ENCODE measurements at regions not wholly inside any gene's neighbourhood (a gene's known extent, or its start where the extent isn't known, plus 50 kb on each side); places are given as distances from the start of the nearest gene placed in this dataset.
"Not testable (repeated sequence)": the region's sequence is repeated elsewhere in the genome, so short reads cannot be mapped to it uniquely, and the experiment has no call there.

GRCh38 chr1:99374109-99374508 lies 109.8 kb downstream of the PLPPR4 start:
- no peak for DNase-seq (ENCODE audit: extremely low read depth, low read depth)
- TF ChIP-seq CTCF (IDR thresholded peaks at IDR 0.05; ENCODE audit: low read depth, low read length, missing control alignments), result no peak
- no peak overlapping the region for H3K4me3 ChIP-seq (replicated peaks; ENCODE audit: low read depth, low read length)

GRCh38 chr1:99374693-99375092 lies 110.4 kb downstream of the PLPPR4 start:
- H3K4me3 ChIP-seq (replicated peaks; ENCODE audit: low read depth, low read length); DNase-seq (ENCODE audit: extremely low read depth, low read depth): not testable (repeated sequence)

GRCh38 chr1:99384021-99384420 lies 119.7 kb downstream of the PLPPR4 start:
- DNase-seq (ENCODE audit: extremely low read depth, low read depth), result no peak
- no peak overlapping the region for H3K4me3 ChIP-seq (replicated peaks; ENCODE audit: low read depth, low read length)

GRCh38 chr1:99385852-99386251 lies 121.6 kb downstream of the PLPPR4 start:
- H3K4me3 ChIP-seq (replicated peaks; ENCODE audit: low read depth, low read length), result no peak overlapping the region
- no peak for DNase-seq (ENCODE audit: extremely low read depth, low read depth)
- TF ChIP-seq CTCF (IDR thresholded peaks at IDR 0.05; ENCODE audit: low read depth, low read length, missing control alignments), result no peak

More at GRCh38 chr1:99384021-99384420, 119.7 kb downstream of the PLPPR4 start:
- no peak for TF ChIP-seq CTCF (IDR thresholded peaks at IDR 0.05; ENCODE audit: low read depth, low read length, missing control alignments)

GRCh38 chr1:99396389-99396788 lies 132.1 kb downstream of the PLPPR4 start:
- TF ChIP-seq CTCF (IDR thresholded peaks at IDR 0.05; ENCODE audit: low read depth, low read length, missing control alignments), result no peak
- no peak overlapping the region for H3K4me3 ChIP-seq (replicated peaks; ENCODE audit: low read depth, low read length)
- DNase-seq (ENCODE audit: extremely low read depth, low read depth), result no peak

- no peak for DNase-seq (ENCODE audit: extremely low read depth, low read depth)
- no peak for TF ChIP-seq CTCF (IDR thresholded peaks at IDR 0.05; ENCODE audit: low read depth, low read length, missing control alignments)
- H3K4me3 ChIP-seq (replicated peaks; ENCODE audit: low read depth, low read length), result no peak overlapping the region
Observed at GRCh38 chr1:99397029-99397428, 132.7 kb downstream of the PLPPR4 start.

- DNase-seq (ENCODE audit: extremely low read depth, low read depth), result no peak
- no peak for TF ChIP-seq CTCF (IDR thresholded peaks at IDR 0.05; ENCODE audit: low read depth, low read length, missing control alignments)
- no peak overlapping the region for H3K4me3 ChIP-seq (replicated peaks; ENCODE audit: low read depth, low read length)
Observed at GRCh38 chr1:99397863-99398262, 133.6 kb downstream of the PLPPR4 start.

- H3K4me3 ChIP-seq (replicated peaks; ENCODE audit: low read depth, low read length); DNase-seq (ENCODE audit: extremely low read depth, low read depth): not testable (repeated sequence)
Observed at GRCh38 chr1:99401556-99401955, 137.3 kb downstream of the PLPPR4 start.

GRCh38 chr1:99404399-99404798 lies 140.1 kb downstream of the PLPPR4 start:
- H3K4me3 ChIP-seq (replicated peaks; ENCODE audit: low read depth, low read length); DNase-seq (ENCODE audit: extremely low read depth, low read depth): not testable (repeated sequence)

- DNase-seq (ENCODE audit: extremely low read depth, low read depth); H3K4me3 ChIP-seq (replicated peaks; ENCODE audit: low read depth, low read length): not testable (repeated sequence)
Observed at GRCh38 chr1:99405325-99405724, 141.0 kb downstream of the PLPPR4 start.
